Small intestine (tissue), 7 donors: ENCODE measurements at regions not wholly inside any gene's neighbourhood (a gene's known extent, or its start where the extent isn't known, plus 50 kb on each side); places are given as distances from the start of the nearest gene placed in this dataset.
A peak's percentile ranks its signal among the peaks of the same experiment; 100 is the strongest.

ENCODE experiments used
- DNase-seq, 2 donors: peaks; one replicate each; pipeline versions ENCODE4 v3.0.0 to v3.0.0-alpha.2; 2013
- FAIRE-seq: peaks from 2 replicates; lab custom pipeline; 2012; peaks lifted over from hg19 to GRCh38; lab: Jason Lieb, UNC
- H3K27ac ChIP-seq, 3 donors: one replicate each; pipeline ENCODE4 v1.5.1; 2013; ENCODE audit warnings: low read length in 2 of 3, mild to moderate bottlenecking in 2 of 3, control low read depth in 1 of 3, inconsistent platforms in 1 of 3, low read depth in 1 of 3, moderate library complexity in 1 of 3
- H3K27me3 ChIP-seq, 3 donors: one replicate each; pipeline ENCODE4 v1.6.1; 2013; ENCODE audit warnings: low read length in 3 of 3, inconsistent platforms in 1 of 3; ENCODE audit not compliant: control insufficient read depth in 3 of 3, insufficient read depth in 3 of 3
- H3K36me3 ChIP-seq, 3 donors: one replicate each; pipeline ENCODE4 v1.6.1; 2013; ENCODE audit warnings: low read length in 3 of 3, inconsistent platforms in 1 of 3, low read depth in 1 of 3, mild to moderate bottlenecking in 1 of 3, moderate library complexity in 1 of 3; ENCODE audit not compliant: control insufficient read depth in 3 of 3, insufficient read depth in 2 of 3
- H3K4me1 ChIP-seq, 3 donors: one replicate each; pipeline ENCODE4 v1.6.1; 2013; ENCODE audit warnings: low read length in 2 of 3, inconsistent platforms in 1 of 3, low read depth in 1 of 3, mild to moderate bottlenecking in 1 of 3, moderate library complexity in 1 of 3; ENCODE audit not compliant: control insufficient read depth in 3 of 3, insufficient read depth in 2 of 3
- H3K4me3 ChIP-seq, 3 donors: one replicate each; pipeline ENCODE4 v1.5.1; 2013; ENCODE audit warnings: low read length in 3 of 3, control low read depth in 1 of 3, inconsistent platforms in 1 of 3, low read depth in 1 of 3, mild to moderate bottlenecking in 1 of 3, moderate library complexity in 1 of 3
- H3K9me3 ChIP-seq, 2 donors: one replicate each; pipeline ENCODE4 v1.6.1; 2013; ENCODE audit warnings: low read depth in 1 of 2, low read length in 1 of 2; ENCODE audit not compliant: control insufficient read depth in 2 of 2, insufficient read depth in 1 of 2
- WGBS, 3 donors: extraction: QIAGEN DNeasy Blood & Tissue Kit; methylation state at CpG; one replicate each; pipeline ENCODE4 v1.1.7; 2013; 5-methylcytosine and 5-hydroxymethylcytosine counted together
- donor health status: healthy with polysubstance abuse.
- donor health status: control.
- donor health status: control.
- donor health status: Bipolar disorder and iron deficiency.
- donor health status: healthy.

GRCh38 chr7:49433794-49434193, 339.6 kb upstream of the VWC2 start:
- H3K4me3 ChIP-seq: no peak overlapping the region
- DNase-seq: no peak
- H3K9me3 ChIP-seq: no peaks in the 10 kb centered on the region
- no peaks in the 10 kb centered on the region for H3K27me3 ChIP-seq
- H3K36me3 ChIP-seq: no peaks in the 10 kb centered on the region
- H3K4me1 ChIP-seq: no peaks in the 10 kb centered on the region
- H3K27ac ChIP-seq: no peak overlapping the region
- FAIRE-seq: no peak

DNA sequence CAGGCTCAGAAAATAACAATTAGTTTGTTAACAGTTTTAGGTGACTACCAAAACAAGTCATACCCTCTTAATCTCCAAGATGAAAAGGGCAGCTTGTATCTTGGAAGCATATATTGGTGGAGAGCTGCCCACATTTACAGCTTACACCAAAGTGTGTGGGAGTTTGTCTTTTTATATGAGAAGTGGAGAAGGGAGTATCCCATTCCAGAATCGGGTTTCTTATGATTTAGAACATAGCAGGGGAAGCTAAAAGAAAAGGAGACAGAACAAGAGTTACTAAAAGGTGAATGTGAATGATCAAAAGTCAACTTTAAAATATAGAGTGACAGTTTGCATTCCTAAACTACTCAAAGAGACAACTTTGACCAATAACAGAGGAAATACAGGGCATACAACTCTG, 338.6 kb upstream of the VWC2 start:
- 44 to 54% (median 50%) methylated on average over 1 of the region's 1 CpG for WGBS, 3 donors
- FAIRE-seq: no peak

GRCh38 chr7:49438281-49438680, 335.2 kb upstream of the VWC2 start:
- no peaks in the 10 kb centered on the region for H3K9me3 ChIP-seq
- DNase-seq: no peak
- FAIRE-seq: no peak
- 85 to 91% (median 91%) methylated on average over 4 of the region's 4 CpGs for WGBS, 3 donors
- no peaks in the 10 kb centered on the region for H3K27me3 ChIP-seq
- no peak overlapping the region for H3K4me3 ChIP-seq
- H3K4me1 ChIP-seq: no peaks in the 10 kb centered on the region
- H3K36me3 ChIP-seq: no peaks in the 10 kb centered on the region
- no peak overlapping the region for H3K27ac ChIP-seq

More for the DNA sequence above, 338.6 kb upstream of the VWC2 start:
- Histone ChIP-seq H3K36me3 (no peaks in the 10 kb centered on the region), H3K9me3 (no peaks in the 10 kb centered on the region), H3K27ac (no peak overlapping the region), H3K4me1 (no peaks in the 10 kb centered on the region), H3K27me3 (no peaks in the 10 kb centered on the region), H3K4me3 (no peak overlapping the region)
- no peak for DNase-seq

GRCh38 chr7:49443515-49443914, 329.9 kb upstream of the VWC2 start:
- no peaks in the 10 kb centered on the region for H3K9me3 ChIP-seq
- no peaks in the 10 kb centered on the region for H3K4me1 ChIP-seq
- DNase-seq (no peak), FAIRE-seq (no peak)
- no peak overlapping the region for H3K4me3 ChIP-seq
- no peaks in the 10 kb centered on the region for H3K36me3 ChIP-seq
- no peaks in the 10 kb centered on the region for H3K27me3 ChIP-seq
- WGBS, 3 donors: 46 to 57% (median 54%) methylated on average over 2 of the region's 2 CpGs
- no peak overlapping the region for H3K27ac ChIP-seq

DNA sequence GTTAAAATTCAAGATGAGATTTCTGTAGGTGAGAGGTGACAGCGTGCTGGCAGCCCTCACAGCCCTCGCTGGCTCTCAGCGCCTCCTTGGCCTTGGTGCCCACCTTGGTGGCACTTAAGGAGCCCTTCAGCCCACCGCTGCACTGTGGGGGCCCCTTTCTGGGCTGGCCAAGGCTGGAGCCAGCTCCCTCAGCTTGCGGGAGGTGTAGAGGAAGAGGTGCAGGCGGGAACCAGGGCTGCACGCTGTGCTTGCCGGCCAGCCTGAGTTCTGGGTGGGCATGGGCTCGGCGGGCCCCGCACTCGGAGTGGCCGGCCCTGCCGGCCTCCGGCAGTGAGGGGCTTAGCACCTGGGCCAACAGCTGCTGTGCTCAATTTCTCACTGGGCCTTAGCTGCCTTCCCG, 320.0 kb upstream of the VWC2 start:
- DNase-seq: no peak
- Histone ChIP-seq H3K9me3 (no peaks in the 10 kb centered on the region), H3K4me3 (no peak overlapping the region), H3K36me3 (no peaks in the 10 kb centered on the region), H3K4me1 (no peaks in the 10 kb centered on the region), H3K27ac (no peak overlapping the region), H3K27me3 (no peaks in the 10 kb centered on the region)
- FAIRE-seq: no peak
- WGBS, 3 donors: 88 to 95% (median 92%) methylated on average over 13 to 16 of the region's 16 CpGs

DNA sequence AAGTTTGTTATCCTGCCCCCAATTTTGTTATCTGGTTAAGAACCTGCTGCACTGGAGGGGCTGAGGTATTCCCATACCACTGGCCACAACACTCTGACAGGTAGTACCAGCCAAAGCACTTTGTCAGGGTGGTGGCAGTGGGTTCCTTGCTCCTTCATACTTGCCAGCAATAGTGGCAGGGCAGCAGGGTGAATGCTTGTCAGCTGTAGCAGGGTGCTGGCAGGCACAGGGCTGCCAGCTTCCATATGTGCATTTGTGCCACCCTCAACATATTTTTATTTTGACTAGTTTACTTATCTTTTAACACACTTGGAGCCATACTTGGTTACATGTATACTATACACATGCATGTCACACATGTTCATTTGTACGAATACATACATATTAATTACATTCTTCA, 294.0 kb upstream of the VWC2 start:
- Histone ChIP-seq H3K4me3 (no peak overlapping the region), H3K4me1 (peaks cover 0 to 9% (median 0%) of the 10 kb centered on the region in 3 donors), H3K36me3 (no peaks in the 10 kb centered on the region), H3K27me3 (no peaks in the 10 kb centered on the region), H3K9me3 (no peaks in the 10 kb centered on the region), H3K27ac (no peak overlapping the region)
- FAIRE-seq (no peak), DNase-seq (no peak)
- WGBS, 3 donors: 76 to 85% (median 85%) methylated on average over 1 of the region's 1 CpG

- H3K27ac ChIP-seq: no peak overlapping the region
- H3K4me3 ChIP-seq: no peak overlapping the region
- DNase-seq: peak in 1 of 2 donors; percentile 5
- H3K27me3 ChIP-seq: no peaks in the 10 kb centered on the region
- no peaks in the 10 kb centered on the region for H3K9me3 ChIP-seq
- FAIRE-seq: no peak
- WGBS, 3 donors: 30 to 59% (median 45%) methylated on average over 4 of the region's 4 CpGs
- H3K4me1 ChIP-seq: peaks cover 0 to 9% (median 0%) of the 10 kb centered on the region in 3 donors
- H3K36me3 ChIP-seq: no peaks in the 10 kb centered on the region
These were observed 293.4 kb upstream of the VWC2 start for GRCh38 chr7:49479936-49480544.

DNA sequence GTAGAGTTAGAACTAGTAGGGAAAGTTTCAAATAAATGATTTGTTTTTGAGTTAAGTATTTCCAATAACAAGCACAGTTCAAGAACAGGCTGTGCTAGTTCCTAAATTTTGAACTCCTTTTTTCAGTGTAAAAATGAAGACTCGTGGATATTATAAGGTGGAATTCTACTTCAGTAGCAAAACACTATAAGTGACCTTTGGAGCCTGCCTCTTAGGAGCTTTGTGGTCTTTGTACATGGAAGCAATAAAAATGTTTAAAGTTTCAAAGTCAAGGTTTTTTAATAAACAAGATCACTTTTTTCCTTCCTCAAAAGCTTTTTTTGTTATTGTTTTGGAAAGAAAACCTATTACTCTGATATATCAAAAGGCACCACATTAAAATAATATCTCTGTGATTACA, 292.4 kb upstream of the VWC2 start:
- Histone ChIP-seq H3K9me3 (no peaks in the 10 kb centered on the region), H3K27me3 (no peaks in the 10 kb centered on the region), H3K4me3 (no peak overlapping the region), H3K27ac (no peak overlapping the region), H3K4me1 (peaks cover 0 to 9% (median 0%) of the 10 kb centered on the region in 3 donors), H3K36me3 (no peaks in the 10 kb centered on the region)
- no peak for FAIRE-seq
- DNase-seq: peak in 1 of 2 donors; percentile 47
- 9 to 48% (median 11%) methylated on average over 1 of the region's 1 CpG for WGBS, 3 donors

DNA sequence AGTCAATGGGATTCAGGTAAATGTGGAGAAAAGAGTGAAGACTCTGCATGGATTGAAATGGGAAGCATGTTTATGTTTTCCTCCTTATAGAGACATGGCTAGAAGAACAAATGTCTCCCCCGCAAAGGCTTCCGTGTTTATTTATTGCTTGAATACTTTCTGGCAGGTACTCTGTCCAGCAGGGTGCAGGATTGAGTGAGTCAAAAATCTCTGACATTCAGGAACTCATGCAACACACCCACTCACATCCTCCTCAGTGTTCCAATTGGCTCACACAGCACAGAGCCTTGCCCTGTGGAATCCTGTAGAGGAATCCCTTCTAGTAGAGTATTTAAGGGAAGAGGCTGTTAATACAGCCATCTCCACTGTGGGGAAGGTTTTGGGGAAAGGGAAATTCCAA, 290.3 kb upstream of the VWC2 start:
- FAIRE-seq (no peak), DNase-seq (no peak)
- Histone ChIP-seq H3K27me3 (no peaks in the 10 kb centered on the region), H3K36me3 (no peaks in the 10 kb centered on the region), H3K27ac (no peak overlapping the region), H3K9me3 (no peaks in the 10 kb centered on the region), H3K4me3 (no peak overlapping the region), H3K4me1 (peaks cover 0 to 9% (median 0%) of the 10 kb centered on the region in 3 donors)
- 57 to 75% (median 62%) methylated on average over 2 of the region's 2 CpGs for WGBS, 3 donors
